Spleen (tissue), 7 donors: ENCODE measurements at regions not wholly inside any gene's neighbourhood (a gene's known extent, or its start where the extent isn't known, plus 50 kb on each side); places are given as distances from the start of the nearest gene placed in this dataset.

ENCODE experiments used
- CTCF ChIP-seq, 11 experiments: fragments of 200-600 bp in 7 of 11; fragments of 450-650 bp in 4 of 11; sonication (generic) in 4 of 11; IDR thresholded peaks in 8 of 11; conservative IDR thresholded peaks in 3 of 11; 1 replicate in 7 of 11; 2 replicates in 4 of 11; pipeline versions ENCODE4 v1.4.0 to v1.8.0; 2016 to 2021; ENCODE audit warnings: antibody characterized with exemption in 11 of 11, inconsistent platforms in 4 of 11, mild to moderate bottlenecking in 1 of 11
- POLR2AphosphoS5 ChIP-seq, 3 donors: sonication (generic); formaldehyde crosslinking; IDR thresholded peaks; one replicate each; pipeline ENCODE4 v1.5.1; 2017; ENCODE audit warnings: antibody characterized with exemption in 3 of 3
- donor health status: DM: no; HTN: no; CAD: no; lungs with moderate emphysema.
- donor health status: DM: no; HTN: no; CAD: no.
- donor health status: DM: no; HTN: no; CAD: no.

- TF ChIP-seq POLR2AphosphoS5 (IDR thresholded peaks at IDR 0.05), result no peak
- no peak for TF ChIP-seq CTCF (IDR thresholded peaks at IDR 0.05 in 8 of 11, conservative IDR thresholded peaks at IDR 0.05 in 3 of 11)
Measured at GRCh38 chr16:8032406-8032805, 557.9 kb downstream of the TMEM114 start.
